GM23338 (cell line): ENCODE measurements at regions not wholly inside any gene's neighbourhood (a gene's known extent, or its start where the extent isn't known, plus 50 kb on each side); places are given as distances from the start of the nearest gene placed in this dataset.

Experiments used
- ATAC-seq: fragments of 200-7000 bp; cut with Tn5 transposase; 3 replicates; pipeline ENCODE4 v1.9.1; 2020
- DNase-seq: peaks from one replicate; pipeline ENCODE4 v3.0.0-alpha.2; 2015; ENCODE audit warnings: low spot score
- H2AFZ ChIP-seq: fragments of 200-600 bp; sonication (generic); 2 replicates; pipeline ENCODE4 v1.8.0; 2016; ENCODE audit warnings: antibody characterized with exemption, mild to moderate bottlenecking, moderate library complexity
- H3F3A ChIP-seq: fragments of 200-600 bp; sonication (generic); replicated peaks from 2 replicates; pipeline ENCODE4 v1.8.0; 2017; ENCODE audit warnings: antibody characterized with exemption, mixed run types, low read depth
- H3K27ac ChIP-seq: fragments of 200-600 bp; sonication (generic); 2 replicates; pipeline ENCODE4 v1.6.1; 2016; ENCODE audit warnings: low read depth
- H3K27me3 ChIP-seq: fragments of 200-600 bp; sonication (generic); 2 replicates; pipeline ENCODE4 v1.8.0; 2016; ENCODE audit warnings: mild to moderate bottlenecking, mixed run types, moderate library complexity; ENCODE audit not compliant: insufficient read depth
- H3K36me3 ChIP-seq: fragments of 200-600 bp; sonication (generic); 2 replicates; pipeline ENCODE4 v1.8.0; 2016; ENCODE audit warnings: mild to moderate bottlenecking; ENCODE audit not compliant: insufficient read depth
- H3K4me1 ChIP-seq: fragments of 200-600 bp; sonication (generic); 2 replicates; pipeline ENCODE4 v1.8.0; 2016; ENCODE audit warnings: mild to moderate bottlenecking, moderate library complexity; ENCODE audit not compliant: insufficient read depth
- H3K4me2 ChIP-seq: fragments of 200-600 bp; sonication (generic); 2 replicates; pipeline ENCODE4 v1.7.1; 2017; ENCODE audit warnings: mixed run types
- H3K4me3 ChIP-seq: fragments of 200-600 bp; sonication (generic); 2 replicates; pipeline ENCODE4 v1.6.1; 2016; ENCODE audit warnings: mixed run types
- H3K79me2 ChIP-seq: fragments of 200-600 bp; sonication (generic); replicated peaks from 2 replicates; pipeline ENCODE4 v1.8.0; 2017; ENCODE audit warnings: mild to moderate bottlenecking; ENCODE audit not compliant: insufficient read depth
- H3K9me2 ChIP-seq: fragments of 200-600 bp; sonication (generic); 2 replicates; pipeline ENCODE4 v1.8.0; 2017; ENCODE audit not compliant: insufficient read depth
- H4K20me1 ChIP-seq: fragments of 200-600 bp; sonication (generic); replicated peaks from 2 replicates; pipeline ENCODE4 v1.8.0; 2017; ENCODE audit warnings: mild to moderate bottlenecking; ENCODE audit not compliant: insufficient read depth
- H3K27ac Mint-ChIP-seq: 2 replicates; pipeline ENCODE4 v1.8.0; 2020; ENCODE audit warnings: inconsistent platforms, mild to moderate bottlenecking, moderate library complexity, mixed read lengths
- H3K27me3 Mint-ChIP-seq: 3 replicates; pipeline ENCODE4 v1.8.0; 2022; ENCODE audit warnings: low read depth, mild to moderate bottlenecking, moderate library complexity, mixed read lengths, inconsistent platforms; ENCODE audit not compliant: insufficient read depth, poor library complexity
- H3K36me3 Mint-ChIP-seq: 3 replicates; pipeline ENCODE4 v1.8.0; 2021; ENCODE audit warnings: low read depth, mild to moderate bottlenecking, inconsistent platforms, moderate library complexity, mixed read lengths
- H3K4me1 Mint-ChIP-seq: 3 replicates; pipeline ENCODE4 v1.8.0; 2020; ENCODE audit warnings: mild to moderate bottlenecking, inconsistent platforms, mixed read lengths
- H3K4me3 Mint-ChIP-seq: 3 replicates; pipeline ENCODE4 v1.8.0; 2021; ENCODE audit warnings: moderate library complexity, mild to moderate bottlenecking, inconsistent platforms, mixed read lengths
- H3K9me3 Mint-ChIP-seq: 3 replicates; pipeline ENCODE4 v1.8.0; 2020; ENCODE audit warnings: moderate library complexity, mild to moderate bottlenecking, inconsistent platforms, mixed read lengths
- CREB1 ChIP-seq: fragments of 250-450 bp; sonication (Bioruptor Pico); IDR thresholded peaks from 2 replicates; pipeline ENCODE4 v1.5.0; 2020; ENCODE audit warnings: low read depth, mild to moderate bottlenecking, moderate library complexity
- EZH2 ChIP-seq: fragments of 200-600 bp; sonication (generic); IDR thresholded peaks from one replicate; pipeline ENCODE4 v1.8.0; 2017; ENCODE audit warnings: antibody characterized with exemption, mild to moderate bottlenecking, low read depth; ENCODE audit not compliant: unreplicated experiment
- EZH2phosphoT487 ChIP-seq: fragments of 200-600 bp; sonication (generic); IDR thresholded peaks from one replicate; pipeline ENCODE4 v1.8.1; 2018; ENCODE audit warnings: antibody characterized with exemption; ENCODE audit not compliant: unreplicated experiment
- STAT1 ChIP-seq: IDR thresholded peaks from one replicate; pipeline ENCODE4 v1.6.1; 2016; ENCODE audit warnings: antibody characterized with exemption; ENCODE audit not compliant: unreplicated experiment
- TF ChIP-seq, protein P1 (sequence below): fragments of 250-450 bp; sonication (Bioruptor Pico); IDR thresholded peaks from 2 replicates; pipeline ENCODE4 v1.5.0; 2020; ENCODE audit warnings: mild to moderate bottlenecking, moderate library complexity
- TF ChIP-seq, protein P2 (sequence below): IDR thresholded peaks from one replicate; pipeline ENCODE4 v1.6.1; 2018; ENCODE audit warnings: antibody characterized with exemption; ENCODE audit not compliant: unreplicated experiment
- TF ChIP-seq, protein P3 (sequence below): IDR thresholded peaks from 2 replicates; pipeline ENCODE4 v1.6.1; 2016; ENCODE audit warnings: antibody characterized with exemption
- TF ChIP-seq, protein P4 (sequence below), 2 experiments: fragments of 200-600 bp in 1 of 2; sonication (generic) in 1 of 2; conservative IDR thresholded peaks; 2 replicates each; pipeline versions ENCODE4 v1.5.1 to v1.6.1; 2016 to 2017; ENCODE audit warnings: antibody characterized with exemption in 2 of 2, low read depth in 2 of 2, mild to moderate bottlenecking in 2 of 2, moderate library complexity in 1 of 2

DNA sequence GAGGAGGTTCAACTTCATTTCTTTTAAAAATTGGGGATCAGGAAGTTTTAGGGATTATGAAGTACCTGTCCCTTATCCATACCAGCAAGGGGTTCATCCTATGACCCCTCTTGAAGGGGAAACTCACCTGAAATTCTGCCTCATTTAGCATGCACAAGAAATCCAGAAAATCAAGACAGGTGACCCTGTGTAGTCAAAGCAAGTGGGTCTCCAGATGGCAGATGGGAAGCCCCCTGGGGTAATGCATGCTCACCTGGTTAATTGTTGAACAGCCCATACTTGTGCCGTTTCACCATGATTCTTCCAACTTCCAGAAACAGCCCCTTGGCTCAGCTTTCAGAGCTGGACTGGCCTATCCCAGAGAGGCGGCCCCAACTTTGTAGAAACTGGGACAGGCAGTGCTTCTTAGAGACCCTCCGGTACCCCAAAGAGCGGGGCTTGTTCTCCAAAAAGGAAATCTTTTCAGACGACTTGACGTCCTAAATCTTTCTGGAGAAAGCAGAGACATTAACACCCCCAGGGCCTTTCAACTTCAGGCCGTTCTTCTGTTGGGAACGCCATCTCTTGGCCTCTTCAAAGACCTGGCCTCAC, 66.3 kb upstream of the ESRRB start:
- no peaks in the 10 kb centered on the region for H3K36me3 ChIP-seq
- peak overlapping the region; percentile 58; the same call in 1 of the 2 replicates for H3K4me3 ChIP-seq
- peak overlapping the region; percentile 8; the same call in 1 of the 2 replicates for H2AFZ ChIP-seq
- H3K4me2 ChIP-seq = peak overlapping the region; percentile 88
- no peak for DNase-seq
- H3K27me3 ChIP-seq = peaks cover 39% of the 10 kb centered on the region
- no peak overlapping the region; the same call in 2 of the 3 replicates for H3K4me3 Mint-ChIP-seq
- peaks cover 46% of the 10 kb centered on the region for H3K27me3 Mint-ChIP-seq
- H3K27ac Mint-ChIP-seq = no peak overlapping the region
- peaks cover 61% of the 10 kb centered on the region for H3K4me1 Mint-ChIP-seq
- no peaks in the 10 kb centered on the region for H3K79me2 ChIP-seq
- H3K9me3 Mint-ChIP-seq = no peaks in the 10 kb centered on the region
- H3K9me2 ChIP-seq = no peaks in the 10 kb centered on the region
- H3K4me1 ChIP-seq = peaks cover 51% of the 10 kb centered on the region
- H4K20me1 ChIP-seq = no peaks in the 10 kb centered on the region
- H3F3A ChIP-seq = 0 out of 2 replicates have a peak, but pooled peaks cover 3% of the 10 kb centered on the region
- no peak for ATAC-seq
- no peaks in the 10 kb centered on the region for H3K36me3 Mint-ChIP-seq
- no peak overlapping the region for H3K27ac ChIP-seq
- TF ChIP-seq, protein P1, sequence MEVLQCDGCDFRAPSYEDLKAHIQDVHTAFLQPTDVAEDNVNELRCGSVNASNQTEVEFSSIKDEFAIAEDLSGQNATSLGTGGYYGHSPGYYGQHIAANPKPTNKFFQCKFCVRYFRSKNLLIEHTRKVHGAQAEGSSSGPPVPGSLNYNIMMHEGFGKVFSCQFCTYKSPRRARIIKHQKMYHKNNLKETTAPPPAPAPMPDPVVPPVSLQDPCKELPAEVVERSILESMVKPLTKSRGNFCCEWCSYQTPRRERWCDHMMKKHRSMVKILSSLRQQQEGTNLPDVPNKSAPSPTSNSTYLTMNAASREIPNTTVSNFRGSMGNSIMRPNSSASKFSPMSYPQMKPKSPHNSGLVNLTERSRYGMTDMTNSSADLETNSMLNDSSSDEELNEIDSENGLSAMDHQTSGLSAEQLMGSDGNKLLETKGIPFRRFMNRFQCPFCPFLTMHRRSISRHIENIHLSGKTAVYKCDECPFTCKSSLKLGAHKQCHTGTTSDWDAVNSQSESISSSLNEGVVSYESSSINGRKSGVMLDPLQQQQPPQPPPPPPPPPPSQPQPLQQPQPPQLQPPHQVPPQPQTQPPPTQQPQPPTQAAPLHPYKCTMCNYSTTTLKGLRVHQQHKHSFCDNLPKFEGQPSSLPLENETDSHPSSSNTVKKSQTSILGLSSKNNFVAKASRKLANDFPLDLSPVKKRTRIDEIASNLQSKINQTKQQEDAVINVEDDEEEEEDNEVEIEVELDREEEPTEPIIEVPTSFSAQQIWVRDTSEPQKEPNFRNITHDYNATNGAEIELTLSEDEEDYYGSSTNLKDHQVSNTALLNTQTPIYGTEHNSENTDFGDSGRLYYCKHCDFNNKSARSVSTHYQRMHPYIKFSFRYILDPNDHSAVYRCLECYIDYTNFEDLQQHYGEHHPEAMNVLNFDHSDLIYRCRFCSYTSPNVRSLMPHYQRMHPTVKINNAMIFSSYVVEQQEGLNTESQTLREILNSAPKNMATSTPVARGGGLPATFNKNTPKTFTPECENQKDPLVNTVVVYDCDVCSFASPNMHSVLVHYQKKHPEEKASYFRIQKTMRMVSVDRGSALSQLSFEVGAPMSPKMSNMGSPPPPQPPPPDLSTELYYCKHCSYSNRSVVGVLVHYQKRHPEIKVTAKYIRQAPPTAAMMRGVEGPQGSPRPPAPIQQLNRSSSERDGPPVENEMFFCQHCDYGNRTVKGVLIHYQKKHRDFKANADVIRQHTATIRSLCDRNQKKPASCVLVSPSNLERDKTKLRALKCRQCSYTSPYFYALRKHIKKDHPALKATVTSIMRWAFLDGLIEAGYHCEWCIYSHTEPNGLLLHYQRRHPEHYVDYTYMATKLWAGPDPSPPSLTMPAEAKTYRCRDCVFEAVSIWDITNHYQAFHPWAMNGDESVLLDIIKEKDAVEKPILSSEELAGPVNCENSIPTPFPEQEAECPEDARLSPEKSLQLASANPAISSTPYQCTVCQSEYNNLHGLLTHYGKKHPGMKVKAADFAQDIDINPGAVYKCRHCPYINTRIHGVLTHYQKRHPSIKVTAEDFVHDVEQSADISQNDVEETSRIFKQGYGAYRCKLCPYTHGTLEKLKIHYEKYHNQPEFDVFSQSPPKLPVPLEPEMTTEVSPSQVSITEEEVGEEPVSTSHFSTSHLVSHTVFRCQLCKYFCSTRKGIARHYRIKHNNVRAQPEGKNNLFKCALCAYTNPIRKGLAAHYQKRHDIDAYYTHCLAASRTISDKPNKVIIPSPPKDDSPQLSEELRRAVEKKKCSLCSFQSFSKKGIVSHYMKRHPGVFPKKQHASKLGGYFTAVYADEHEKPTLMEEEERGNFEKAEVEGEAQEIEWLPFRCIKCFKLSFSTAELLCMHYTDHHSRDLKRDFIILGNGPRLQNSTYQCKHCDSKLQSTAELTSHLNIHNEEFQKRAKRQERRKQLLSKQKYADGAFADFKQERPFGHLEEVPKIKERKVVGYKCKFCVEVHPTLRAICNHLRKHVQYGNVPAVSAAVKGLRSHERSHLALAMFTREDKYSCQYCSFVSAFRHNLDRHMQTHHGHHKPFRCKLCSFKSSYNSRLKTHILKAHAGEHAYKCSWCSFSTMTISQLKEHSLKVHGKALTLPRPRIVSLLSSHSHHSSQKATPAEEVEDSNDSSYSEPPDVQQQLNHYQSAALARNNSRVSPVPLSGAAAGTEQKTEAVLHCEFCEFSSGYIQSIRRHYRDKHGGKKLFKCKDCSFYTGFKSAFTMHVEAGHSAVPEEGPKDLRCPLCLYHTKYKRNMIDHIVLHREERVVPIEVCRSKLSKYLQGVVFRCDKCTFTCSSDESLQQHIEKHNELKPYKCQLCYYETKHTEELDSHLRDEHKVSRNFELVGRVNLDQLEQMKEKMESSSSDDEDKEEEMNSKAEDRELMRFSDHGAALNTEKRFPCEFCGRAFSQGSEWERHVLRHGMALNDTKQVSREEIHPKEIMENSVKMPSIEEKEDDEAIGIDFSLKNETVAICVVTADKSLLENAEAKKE = 0 out of 2 replicates have a peak, but pooled peaks have one; percentile 8
- TF ChIP-seq, protein P2, sequence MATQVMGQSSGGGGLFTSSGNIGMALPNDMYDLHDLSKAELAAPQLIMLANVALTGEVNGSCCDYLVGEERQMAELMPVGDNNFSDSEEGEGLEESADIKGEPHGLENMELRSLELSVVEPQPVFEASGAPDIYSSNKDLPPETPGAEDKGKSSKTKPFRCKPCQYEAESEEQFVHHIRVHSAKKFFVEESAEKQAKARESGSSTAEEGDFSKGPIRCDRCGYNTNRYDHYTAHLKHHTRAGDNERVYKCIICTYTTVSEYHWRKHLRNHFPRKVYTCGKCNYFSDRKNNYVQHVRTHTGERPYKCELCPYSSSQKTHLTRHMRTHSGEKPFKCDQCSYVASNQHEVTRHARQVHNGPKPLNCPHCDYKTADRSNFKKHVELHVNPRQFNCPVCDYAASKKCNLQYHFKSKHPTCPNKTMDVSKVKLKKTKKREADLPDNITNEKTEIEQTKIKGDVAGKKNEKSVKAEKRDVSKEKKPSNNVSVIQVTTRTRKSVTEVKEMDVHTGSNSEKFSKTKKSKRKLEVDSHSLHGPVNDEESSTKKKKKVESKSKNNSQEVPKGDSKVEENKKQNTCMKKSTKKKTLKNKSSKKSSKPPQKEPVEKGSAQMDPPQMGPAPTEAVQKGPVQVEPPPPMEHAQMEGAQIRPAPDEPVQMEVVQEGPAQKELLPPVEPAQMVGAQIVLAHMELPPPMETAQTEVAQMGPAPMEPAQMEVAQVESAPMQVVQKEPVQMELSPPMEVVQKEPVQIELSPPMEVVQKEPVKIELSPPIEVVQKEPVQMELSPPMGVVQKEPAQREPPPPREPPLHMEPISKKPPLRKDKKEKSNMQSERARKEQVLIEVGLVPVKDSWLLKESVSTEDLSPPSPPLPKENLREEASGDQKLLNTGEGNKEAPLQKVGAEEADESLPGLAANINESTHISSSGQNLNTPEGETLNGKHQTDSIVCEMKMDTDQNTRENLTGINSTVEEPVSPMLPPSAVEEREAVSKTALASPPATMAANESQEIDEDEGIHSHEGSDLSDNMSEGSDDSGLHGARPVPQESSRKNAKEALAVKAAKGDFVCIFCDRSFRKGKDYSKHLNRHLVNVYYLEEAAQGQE = no peak
- TF ChIP-seq CREB1 (CRISPR knock-in tag) (no peak), EZH2 (no peak), STAT1 (no peak), EZH2phosphoT487 (no peak)
- TF ChIP-seq, protein P3, sequence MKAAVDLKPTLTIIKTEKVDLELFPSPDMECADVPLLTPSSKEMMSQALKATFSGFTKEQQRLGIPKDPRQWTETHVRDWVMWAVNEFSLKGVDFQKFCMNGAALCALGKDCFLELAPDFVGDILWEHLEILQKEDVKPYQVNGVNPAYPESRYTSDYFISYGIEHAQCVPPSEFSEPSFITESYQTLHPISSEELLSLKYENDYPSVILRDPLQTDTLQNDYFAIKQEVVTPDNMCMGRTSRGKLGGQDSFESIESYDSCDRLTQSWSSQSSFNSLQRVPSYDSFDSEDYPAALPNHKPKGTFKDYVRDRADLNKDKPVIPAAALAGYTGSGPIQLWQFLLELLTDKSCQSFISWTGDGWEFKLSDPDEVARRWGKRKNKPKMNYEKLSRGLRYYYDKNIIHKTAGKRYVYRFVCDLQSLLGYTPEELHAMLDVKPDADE = no peak
- TF ChIP-seq, protein P4, sequence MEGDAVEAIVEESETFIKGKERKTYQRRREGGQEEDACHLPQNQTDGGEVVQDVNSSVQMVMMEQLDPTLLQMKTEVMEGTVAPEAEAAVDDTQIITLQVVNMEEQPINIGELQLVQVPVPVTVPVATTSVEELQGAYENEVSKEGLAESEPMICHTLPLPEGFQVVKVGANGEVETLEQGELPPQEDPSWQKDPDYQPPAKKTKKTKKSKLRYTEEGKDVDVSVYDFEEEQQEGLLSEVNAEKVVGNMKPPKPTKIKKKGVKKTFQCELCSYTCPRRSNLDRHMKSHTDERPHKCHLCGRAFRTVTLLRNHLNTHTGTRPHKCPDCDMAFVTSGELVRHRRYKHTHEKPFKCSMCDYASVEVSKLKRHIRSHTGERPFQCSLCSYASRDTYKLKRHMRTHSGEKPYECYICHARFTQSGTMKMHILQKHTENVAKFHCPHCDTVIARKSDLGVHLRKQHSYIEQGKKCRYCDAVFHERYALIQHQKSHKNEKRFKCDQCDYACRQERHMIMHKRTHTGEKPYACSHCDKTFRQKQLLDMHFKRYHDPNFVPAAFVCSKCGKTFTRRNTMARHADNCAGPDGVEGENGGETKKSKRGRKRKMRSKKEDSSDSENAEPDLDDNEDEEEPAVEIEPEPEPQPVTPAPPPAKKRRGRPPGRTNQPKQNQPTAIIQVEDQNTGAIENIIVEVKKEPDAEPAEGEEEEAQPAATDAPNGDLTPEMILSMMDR (conservative IDR thresholded peaks at IDR 0.05; ENCODE audit: low read depth in 2 of 2) = no peak; a peak in 1 of 4 replicates
